ENCODE measurements at regions not wholly inside any gene's neighbourhood (a gene's known extent, or its start where the extent isn't known, plus 50 kb on each side); places are given as distances from the start of the nearest gene placed in this dataset.

DNA sequence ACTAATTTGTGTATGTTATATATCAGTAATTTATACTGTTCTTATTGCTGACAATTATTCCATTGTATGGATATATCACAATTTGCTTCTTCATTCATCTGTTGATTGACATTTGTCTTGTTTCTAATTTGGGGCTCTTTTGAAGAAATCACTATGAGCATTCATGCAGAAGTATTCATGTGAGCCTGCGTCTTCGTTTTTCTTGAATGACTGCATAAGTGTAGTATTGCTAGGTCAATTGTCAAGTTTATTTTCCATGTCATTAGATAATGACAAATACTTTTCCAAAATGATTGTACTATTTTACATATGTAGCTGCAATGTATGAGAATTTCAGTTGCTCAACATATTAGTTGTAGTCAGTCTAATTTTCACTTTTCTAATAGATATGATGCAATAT lies 1796.9 kb downstream of the SLITRK5 start:
- no peak for TF ChIP-seq POLR2AphosphoS5 (IDR thresholded peaks at IDR 0.05; ENCODE audit: borderline replicate concordance, low read depth, low read length)
- no peak for TF ChIP-seq EZH2 (IDR thresholded peaks at IDR 0.05)
- TF ChIP-seq FOXP2 (optimal IDR thresholded peaks at IDR 0.05; ENCODE audit: control extremely low read depth, extremely low read length, insufficient read depth): no peak
